Keratinocyte (primary cell): ENCODE measurements at regions not wholly inside any gene's neighbourhood (a gene's known extent, or its start where the extent isn't known, plus 50 kb on each side); places are given as distances from the start of the nearest gene placed in this dataset.

Experiments used
- CTCF ChIP-seq, 3 experiments: IDR thresholded peaks in 1 of 3; conservative IDR thresholded peaks in 1 of 3; optimal IDR thresholded peaks in 1 of 3; 2 replicates in 2 of 3; 3 replicates in 1 of 3; pipeline versions ENCODE3 to v1.5.1; 2011; ENCODE audit warnings: low read length in 3 of 3, mild to moderate bottlenecking in 3 of 3, moderate library complexity in 2 of 3, control low read depth in 1 of 3, inconsistent platforms in 1 of 3; ENCODE audit not compliant: insufficient read depth in 2 of 3; ENCODE audit errors: extremely low read depth in 1 of 3
- EZH2 ChIP-seq: IDR thresholded peaks from one replicate; pipeline ENCODE4 v1.6.1; 2012; ENCODE audit warnings: inconsistent platforms, mild to moderate bottlenecking, low read length, moderate library complexity

GRCh38 chr1:68799096-68799495 is 302.2 kb upstream of the DEPDC1 start:
- TF ChIP-seq CTCF (optimal IDR thresholded peaks at IDR 0.05 in 1 of 3, IDR thresholded peaks at IDR 0.05 in 1 of 3, conservative IDR thresholded peaks at IDR 0.05 in 1 of 3; ENCODE audit: extremely low read depth in 1 of 3, insufficient read depth in 2 of 3, low read length in 3 of 3) (no peak), EZH2 (no peak)
